Left ventricle myocardium inferior (tissue), 1 donor: ENCODE measurements at regions not wholly inside any gene's neighbourhood (a gene's known extent, or its start where the extent isn't known, plus 50 kb on each side); places are given as distances from the start of the nearest gene placed in this dataset.

Experiments
- DNase-seq: peaks from one replicate; pipeline ENCODE4 v3.0.0-alpha.2; 2020
- H3K27ac ChIP-seq: fragments of 200-600 bp; replicated peaks from 2 replicates; pipeline ENCODE4 v1.8.0; 2021
- H3K27me3 ChIP-seq: fragments of 200-600 bp; 2 replicates; pipeline ENCODE4 v1.8.0; 2021; ENCODE audit warnings: low read depth
- H3K36me3 ChIP-seq: fragments of 200-600 bp; 2 replicates; pipeline ENCODE4 v1.8.0; 2021
- H3K4me1 ChIP-seq: fragments of 200-600 bp; 2 replicates; pipeline ENCODE4 v1.8.0; 2021
- H3K4me3 ChIP-seq: fragments of 200-600 bp; 2 replicates; pipeline ENCODE4 v1.8.0; 2021; ENCODE audit warnings: mild to moderate bottlenecking, moderate library complexity
- H3K9me3 ChIP-seq: fragments of 200-600 bp; replicated peaks from 2 replicates; pipeline ENCODE4 v1.8.0; 2021
- intact Hi-C: fragments of 100-400 bp; cut with micrococcal nuclease; formaldehyde crosslinking; loops from one replicate; pipeline ENCODE4 v1.11.0; 2022
- TF ChIP-seq, protein P1 (sequence below): fragments of 200-600 bp; IDR thresholded peaks from 2 replicates; pipeline ENCODE4 v1.8.0; 2021; ENCODE audit warnings: antibody characterized with exemption, mild to moderate bottlenecking, borderline replicate concordance
- donor health status: DM: no; HTN: yes; CAD: no; lungs with severe emphysema.

DNA sequence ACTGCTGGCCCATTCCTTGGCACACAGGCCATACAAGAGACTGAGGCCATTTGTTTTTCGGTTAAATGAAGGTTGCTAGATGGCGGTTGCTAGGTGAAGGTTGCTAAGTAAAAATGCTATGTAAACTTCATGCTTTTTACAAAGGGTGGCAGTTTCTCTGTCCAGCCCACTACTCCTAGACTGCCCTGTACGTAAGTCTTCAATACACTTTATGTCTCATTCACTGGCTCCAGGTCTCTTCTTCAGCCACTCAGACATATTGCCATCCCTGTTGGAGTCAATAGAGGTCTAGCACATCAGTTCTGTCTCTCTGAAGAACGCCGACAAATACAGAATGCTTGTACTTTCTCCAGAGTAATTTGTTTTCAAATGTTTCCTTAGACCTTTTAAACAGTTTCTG lies 370.9 kb upstream of the RND3 start:
- TF ChIP-seq, protein P1, sequence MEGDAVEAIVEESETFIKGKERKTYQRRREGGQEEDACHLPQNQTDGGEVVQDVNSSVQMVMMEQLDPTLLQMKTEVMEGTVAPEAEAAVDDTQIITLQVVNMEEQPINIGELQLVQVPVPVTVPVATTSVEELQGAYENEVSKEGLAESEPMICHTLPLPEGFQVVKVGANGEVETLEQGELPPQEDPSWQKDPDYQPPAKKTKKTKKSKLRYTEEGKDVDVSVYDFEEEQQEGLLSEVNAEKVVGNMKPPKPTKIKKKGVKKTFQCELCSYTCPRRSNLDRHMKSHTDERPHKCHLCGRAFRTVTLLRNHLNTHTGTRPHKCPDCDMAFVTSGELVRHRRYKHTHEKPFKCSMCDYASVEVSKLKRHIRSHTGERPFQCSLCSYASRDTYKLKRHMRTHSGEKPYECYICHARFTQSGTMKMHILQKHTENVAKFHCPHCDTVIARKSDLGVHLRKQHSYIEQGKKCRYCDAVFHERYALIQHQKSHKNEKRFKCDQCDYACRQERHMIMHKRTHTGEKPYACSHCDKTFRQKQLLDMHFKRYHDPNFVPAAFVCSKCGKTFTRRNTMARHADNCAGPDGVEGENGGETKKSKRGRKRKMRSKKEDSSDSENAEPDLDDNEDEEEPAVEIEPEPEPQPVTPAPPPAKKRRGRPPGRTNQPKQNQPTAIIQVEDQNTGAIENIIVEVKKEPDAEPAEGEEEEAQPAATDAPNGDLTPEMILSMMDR, result no peak
- Histone ChIP-seq H3K4me3 (no peak overlapping the region), H3K4me1 (no peaks in the 10 kb centered on the region), H3K36me3 (no peaks in the 10 kb centered on the region), H3K27ac (no peak overlapping the region), H3K9me3 (peaks cover 11% of the 10 kb centered on the region), H3K27me3 (no peaks in the 10 kb centered on the region)
- DNase-seq, result no peak
- intact Hi-C loops, result no loop called here

DNA sequence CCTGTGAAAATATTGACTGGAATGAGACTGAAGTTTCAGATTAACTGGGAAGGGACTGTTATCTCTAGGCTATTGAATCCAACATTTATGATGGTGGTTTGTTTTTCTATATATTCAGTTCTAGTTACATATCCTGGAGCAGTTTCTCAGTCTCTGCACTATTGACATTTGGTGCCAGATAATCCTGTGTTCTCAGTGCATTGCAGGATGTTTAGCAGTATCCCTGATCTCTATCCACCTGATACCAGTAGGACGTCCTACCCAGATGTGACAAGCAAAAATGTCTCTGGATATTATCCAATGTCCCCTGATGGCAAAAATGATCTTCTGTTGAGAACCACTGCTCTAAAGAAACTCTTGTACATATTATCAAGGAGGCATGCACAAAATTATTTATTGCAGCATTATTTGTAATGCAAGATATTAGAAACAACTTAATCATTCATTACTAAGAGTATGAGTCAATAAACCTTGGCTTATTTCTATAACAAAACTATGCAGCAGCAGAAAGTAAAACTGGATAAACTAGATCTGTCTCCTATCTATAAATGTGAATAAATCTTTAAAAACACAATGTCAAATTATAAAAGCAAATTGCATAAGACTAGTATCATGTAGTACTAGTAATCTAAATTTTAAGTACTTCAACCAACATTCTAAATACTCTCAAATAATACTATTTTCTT lies 369.3 kb upstream of the RND3 start:
- Histone ChIP-seq H3K4me1 (no peaks in the 10 kb centered on the region), H3K36me3 (no peaks in the 10 kb centered on the region), H3K27ac (no peak overlapping the region), H3K27me3 (no peaks in the 10 kb centered on the region), H3K9me3 (no peaks in the 10 kb centered on the region), H3K4me3 (no peak overlapping the region)
- DNase-seq, result no peak
- TF ChIP-seq, protein P1, result no peak
- intact Hi-C loops, result no loop called here

DNA sequence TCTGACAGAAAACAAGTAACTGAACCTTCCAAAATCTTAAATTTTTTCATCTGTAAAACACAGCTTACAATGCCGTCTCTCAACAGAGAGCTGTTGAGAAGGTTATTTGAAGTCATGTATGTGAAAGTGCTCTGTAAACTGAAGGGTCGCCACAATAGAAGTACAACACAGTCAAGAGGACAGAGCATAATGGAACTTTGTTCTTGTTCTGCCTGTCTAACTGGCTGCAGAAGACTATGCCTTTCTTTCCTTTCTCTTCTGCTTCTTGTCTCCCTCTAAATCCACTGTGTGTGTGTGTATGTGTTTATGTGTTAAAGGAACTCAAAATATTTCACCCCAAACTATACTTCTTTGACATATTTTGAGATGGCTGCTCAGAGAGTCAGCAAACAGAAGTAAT lies 365.8 kb upstream of the RND3 start:
- DNase-seq, result no peak
- H3K4me1 ChIP-seq, result no peaks in the 10 kb centered on the region
- no peak overlapping the region for H3K4me3 ChIP-seq
- TF ChIP-seq, protein P1, result no peak
- intact Hi-C loops, result no loop called here
- peaks cover 21% of the 10 kb centered on the region for H3K9me3 ChIP-seq
- H3K27me3 ChIP-seq, result no peaks in the 10 kb centered on the region
- H3K27ac ChIP-seq, result no peak overlapping the region
- no peaks in the 10 kb centered on the region for H3K36me3 ChIP-seq

DNA sequence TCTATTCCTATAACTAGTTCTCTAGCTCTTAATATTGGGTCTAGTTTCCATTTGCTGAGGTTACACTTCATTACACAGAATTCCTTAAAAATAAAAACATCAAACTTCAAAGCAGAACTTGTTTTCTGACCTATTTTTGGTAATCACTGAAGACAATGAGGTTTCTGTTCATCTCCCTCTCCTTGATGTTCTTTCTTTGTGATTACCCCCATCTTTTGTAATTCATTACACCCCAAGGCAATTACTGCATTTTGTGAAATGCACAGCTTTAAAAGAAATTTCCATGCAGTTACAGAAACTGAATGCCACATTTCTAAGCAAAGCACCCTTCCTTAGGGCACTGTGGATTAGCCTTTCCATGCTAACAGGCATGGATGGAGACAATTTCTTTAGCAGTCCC lies 363.2 kb upstream of the RND3 start:
- no peak overlapping the region for H3K4me3 ChIP-seq
- intact Hi-C loops, result no loop called here
- DNase-seq, result no peak
- H3K27ac ChIP-seq, result no peak overlapping the region
- H3K9me3 ChIP-seq, result peaks cover 21% of the 10 kb centered on the region
- TF ChIP-seq, protein P1, result no peak
- no peaks in the 10 kb centered on the region for H3K4me1 ChIP-seq
- H3K36me3 ChIP-seq, result no peaks in the 10 kb centered on the region
- no peaks in the 10 kb centered on the region for H3K27me3 ChIP-seq

DNA sequence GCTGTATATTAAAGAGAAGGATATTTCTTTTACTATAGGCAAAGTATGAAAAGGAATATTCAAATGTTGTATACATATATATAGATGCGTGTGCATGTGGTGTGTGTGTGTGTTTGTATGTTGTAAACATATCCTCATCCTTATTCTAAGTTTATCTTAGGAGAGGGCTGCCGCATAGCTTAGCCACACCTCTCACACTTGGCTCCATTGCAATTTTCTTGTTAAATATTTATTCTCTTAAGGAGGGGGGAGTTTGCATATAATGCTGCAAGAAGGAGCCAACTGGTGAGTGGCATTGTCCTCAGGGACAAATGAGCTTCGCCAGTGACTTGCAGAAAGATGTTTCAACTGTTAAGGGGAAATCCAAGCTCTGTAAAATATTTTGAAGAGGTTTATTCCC lies 360.1 kb upstream of the RND3 start:
- intact Hi-C loops, result no loop called here
- H3K4me1 ChIP-seq, result no peaks in the 10 kb centered on the region
- no peak overlapping the region for H3K27ac ChIP-seq
- peaks cover 21% of the 10 kb centered on the region for H3K9me3 ChIP-seq
- no peaks in the 10 kb centered on the region for H3K36me3 ChIP-seq
- TF ChIP-seq, protein P1, result no peak
- no peak overlapping the region for H3K4me3 ChIP-seq
- no peaks in the 10 kb centered on the region for H3K27me3 ChIP-seq
- DNase-seq, result no peak
